ENCODE measurements at regions not wholly inside any gene's neighbourhood (a gene's known extent, or its start where the extent isn't known, plus 50 kb on each side); places are given as distances from the start of the nearest gene placed in this dataset.

DNA sequence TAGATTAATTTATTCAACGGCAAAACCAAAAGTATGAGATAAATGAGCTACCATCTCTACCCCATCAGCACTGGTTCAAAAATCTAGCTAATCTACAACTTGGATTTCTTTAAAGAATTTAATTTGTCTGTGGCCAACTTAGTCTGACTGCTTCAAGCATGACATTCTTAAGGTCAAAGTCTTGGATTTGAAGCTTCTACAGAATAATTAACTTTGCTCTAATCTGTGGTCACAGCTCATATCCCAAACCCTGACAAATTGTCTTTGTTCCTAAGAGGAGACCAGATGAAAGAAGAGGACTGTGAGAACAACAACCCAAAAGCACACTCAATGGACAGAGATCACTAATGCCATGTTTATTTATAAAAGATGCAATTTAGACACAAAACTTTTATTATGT is 166.9 kb upstream of the EPHA7 start:
- DNase-seq (ENCODE audit: extremely low spot score): no peak
- ChIA-PET POLR2A (no interaction called here), CTCF (interaction anchor here (0.8 to 1.2 kb wide), 2 partner anchors 9 to 10 kb away, joined by 4 to 6 read pairs; no protein-coding TSS in a partner anchor)
- TF ChIP-seq CTCF (IDR thresholded peaks at IDR 0.05; ENCODE audit: control extremely low read depth, extremely low read depth, low read depth, missing control alignments): no peak

DNA sequence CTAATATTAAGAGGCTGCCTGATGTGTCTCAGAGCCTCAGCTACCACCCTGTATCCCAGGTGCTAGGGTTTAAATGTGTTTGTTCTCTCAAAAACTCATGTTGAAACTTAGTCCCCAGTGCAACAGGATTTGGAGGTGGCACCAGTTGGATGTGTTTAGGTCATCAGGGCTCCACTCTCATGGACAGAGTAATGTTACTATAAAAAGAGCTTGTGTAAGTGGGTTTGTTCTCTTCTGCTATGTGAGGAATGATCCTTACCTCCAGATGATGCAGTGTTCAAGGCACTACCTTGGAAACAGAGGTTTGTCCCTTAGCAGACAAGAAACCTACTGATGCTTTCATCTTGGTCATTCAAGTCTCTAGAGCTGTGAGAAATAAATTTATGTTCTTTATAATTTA is 164.9 kb upstream of the EPHA7 start:
- no peak for TF ChIP-seq CTCF (IDR thresholded peaks at IDR 0.05; ENCODE audit: control extremely low read depth, extremely low read depth, low read depth, missing control alignments)
- POLR2A ChIA-PET: no interaction called here
- CTCF ChIA-PET: no interaction called here
- no peak for DNase-seq (ENCODE audit: extremely low spot score)

DNA sequence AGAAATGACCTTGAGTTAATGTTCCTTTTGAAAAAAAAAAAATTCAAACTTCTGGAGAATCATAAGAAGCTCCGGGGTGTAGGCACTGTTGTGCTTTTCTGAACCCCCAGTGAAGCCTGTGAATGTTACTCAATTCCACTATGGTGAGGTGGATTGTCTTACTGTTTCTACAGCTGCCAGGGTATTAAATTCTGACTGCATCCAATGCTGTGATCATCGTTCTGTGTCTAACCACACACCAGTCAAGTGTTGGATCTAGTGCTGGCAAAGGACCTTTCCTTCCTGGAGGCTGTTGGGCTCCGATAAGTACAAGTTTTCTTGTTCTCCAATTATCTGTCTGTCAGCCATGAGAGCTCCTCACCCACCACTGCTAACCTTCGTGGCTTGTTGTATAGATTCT is 162.0 kb upstream of the EPHA7 start:
- ChIA-PET CTCF (no interaction called here), POLR2A (no interaction called here)
- TF ChIP-seq CTCF (IDR thresholded peaks at IDR 0.05; ENCODE audit: control extremely low read depth, extremely low read depth, low read depth, missing control alignments): no peak
- DNase-seq (ENCODE audit: extremely low spot score): no peak

GRCh38 chr6:93580446-93580845 is 161.1 kb upstream of the EPHA7 start:
- no peak for DNase-seq (ENCODE audit: extremely low spot score)
- CTCF ChIA-PET: no interaction called here
- TF ChIP-seq CTCF (IDR thresholded peaks at IDR 0.05; ENCODE audit: control extremely low read depth, extremely low read depth, low read depth, missing control alignments): no peak
- POLR2A ChIA-PET: no interaction called here

DNA sequence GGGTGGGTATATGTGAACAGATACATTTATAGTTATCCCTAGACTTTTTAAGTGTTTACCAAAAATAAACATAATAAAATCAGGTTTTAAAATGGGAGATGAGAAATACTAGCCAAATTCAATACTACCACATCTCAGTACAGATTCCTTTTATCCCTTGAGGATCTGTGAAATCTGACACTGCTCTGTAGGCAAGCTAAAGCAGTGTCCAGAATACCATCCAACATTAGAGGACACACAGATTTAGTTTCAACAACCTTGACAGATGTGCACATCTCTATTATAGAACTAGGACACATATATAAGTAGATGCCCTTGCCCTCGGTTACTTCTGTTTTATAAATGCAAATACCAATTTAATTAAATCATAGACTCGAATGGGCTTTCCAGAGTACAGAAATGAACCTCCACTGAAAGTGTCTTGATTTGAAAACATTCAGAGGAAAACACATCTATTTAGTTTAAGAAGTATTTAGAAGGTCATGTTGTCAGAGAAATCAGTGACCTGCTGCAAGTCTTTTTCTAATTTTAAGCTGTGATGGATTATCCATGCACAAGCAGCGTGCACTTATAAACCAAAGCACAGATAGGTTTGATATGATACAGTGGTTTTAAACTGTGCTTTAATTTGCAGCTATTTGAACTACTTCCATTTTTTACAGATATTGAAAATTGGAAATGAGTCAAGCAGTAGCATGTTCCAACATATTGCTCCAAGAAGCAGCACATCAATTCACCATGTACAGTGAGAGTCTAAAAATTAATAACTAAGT is 156.3 kb upstream of the EPHA7 start:
- no peak for DNase-seq (ENCODE audit: extremely low spot score)
- ChIA-PET CTCF (interaction anchor here (1.1 kb wide), 1 partner anchor 10 kb away, joined by 3 read pairs; no protein-coding TSS in a partner anchor), POLR2A (no interaction called here)
- TF ChIP-seq CTCF (IDR thresholded peaks at IDR 0.05; ENCODE audit: control extremely low read depth, extremely low read depth, low read depth, missing control alignments): no peak

- POLR2A ChIA-PET: no interaction called here
- no peak for TF ChIP-seq CTCF (IDR thresholded peaks at IDR 0.05; ENCODE audit: control extremely low read depth, extremely low read depth, low read depth, missing control alignments)
- DNase-seq (ENCODE audit: extremely low spot score): no peak
- CTCF ChIA-PET: no interaction called here
Measured at GRCh38 chr6:93574299-93574698, 154.9 kb upstream of the EPHA7 start.

All from GM10248 (cell line).